Loucy (cell line): ENCODE measurements at regions not wholly inside any gene's neighbourhood (a gene's known extent, or its start where the extent isn't known, plus 50 kb on each side); places are given as distances from the start of the nearest gene placed in this dataset.
"Not testable (repeated sequence)": the region's sequence is repeated elsewhere in the genome, so short reads cannot be mapped to it uniquely, and the experiment has no call there.

Source experiments
- CTCF ChIP-seq: fragments of 200-600 bp; sonication (generic); conservative IDR thresholded peaks from 2 replicates; pipeline ENCODE4 v1.5.1; 2014; ENCODE audit warnings: mild to moderate bottlenecking, antibody characterized with exemption, low read length
- EZH2phosphoT487 ChIP-seq: fragments of 200-600 bp; IDR thresholded peaks from 2 replicates; pipeline ENCODE4 v1.6.1; 2018; ENCODE audit warnings: antibody characterized with exemption, mild to moderate bottlenecking, moderate library complexity, borderline replicate concordance

- not testable (repeated sequence) for TF ChIP-seq CTCF, EZH2phosphoT487
These were observed 84.9 kb upstream of the METTL9 start for GRCh38 chr16:21514474-21514840.
